GM12892 (cell line): ENCODE measurements at regions not wholly inside any gene's neighbourhood (a gene's known extent, or its start where the extent isn't known, plus 50 kb on each side); places are given as distances from the start of the nearest gene placed in this dataset.
A peak's percentile ranks its signal among the peaks of the same experiment; 100 is the strongest.
"Not testable (repeated sequence)": the region's sequence is repeated elsewhere in the genome, so short reads cannot be mapped to it uniquely, and the experiment has no call there.

Experiments
- DNase-seq: peaks from one replicate; pipeline ENCODE4 v3.0.0; 2011; ENCODE audit not compliant: insufficient read length
- FAIRE-seq: peaks from 2 replicates; lab custom pipeline; 2011; peaks lifted over from hg19 to GRCh38; lab: Jason Lieb, UNC
- POLR2A ChIP-seq: IDR thresholded peaks from 2 replicates; pipeline ENCODE4 v1.6.1; 2011; ENCODE audit warnings: low read depth, low read length, control low read depth
- POLR2AphosphoS5 ChIP-seq: IDR thresholded peaks from 2 replicates; pipeline ENCODE4 v1.6.1; 2011; ENCODE audit warnings: low read depth, low read length, control low read depth
- TAF1 ChIP-seq: IDR thresholded peaks from 2 replicates; pipeline ENCODE4 v1.6.1; 2011; ENCODE audit warnings: low read depth, mild to moderate bottlenecking, control low read depth, low read length, borderline replicate concordance

DNA sequence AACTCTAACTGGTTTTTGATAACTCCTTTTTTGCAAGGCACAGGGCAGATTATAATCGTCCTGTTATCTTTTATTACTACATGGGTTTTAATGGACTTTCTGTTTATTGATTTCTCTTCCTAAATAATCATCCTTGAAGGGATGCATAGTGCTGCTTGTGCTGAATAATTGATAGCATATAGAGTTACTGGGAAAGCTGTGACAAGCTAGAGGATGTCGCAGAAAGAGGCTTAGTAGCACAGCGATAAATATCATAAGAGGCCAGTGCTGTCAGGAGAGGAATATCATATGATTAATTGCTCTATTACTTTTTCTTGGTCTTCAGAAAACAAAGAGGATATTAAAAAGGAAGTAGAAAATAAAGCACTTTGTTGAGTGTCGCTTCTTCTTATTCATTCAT, 1007.1 kb upstream of the ACO1 start:
- FAIRE-seq, result no peak
- TF ChIP-seq POLR2A, result no peak
- no peak for TF ChIP-seq TAF1
- no peak for TF ChIP-seq POLR2AphosphoS5
- no peak for DNase-seq

DNA sequence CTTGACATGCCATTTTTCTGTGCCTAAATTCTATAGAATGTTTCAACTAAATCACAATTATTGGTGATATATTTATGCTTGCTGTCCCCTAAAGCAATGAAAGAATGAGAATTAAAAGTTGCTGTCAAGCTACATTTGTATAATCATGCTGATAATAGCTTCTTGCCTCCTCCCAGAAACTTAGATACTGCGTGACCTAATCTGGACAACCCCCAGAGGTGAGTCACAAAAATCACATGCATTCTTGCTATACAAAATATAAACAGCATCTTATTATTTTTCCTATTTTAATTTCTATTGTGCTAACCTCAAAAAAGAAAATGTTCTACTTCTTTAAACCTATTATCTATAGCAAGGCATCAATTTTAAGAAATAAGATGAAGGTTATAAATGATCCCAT, 995.8 kb upstream of the ACO1 start:
- DNase-seq (no peak), FAIRE-seq (no peak)
- TF ChIP-seq TAF1, result no peak
- TF ChIP-seq POLR2A, result no peak
- no peak for TF ChIP-seq POLR2AphosphoS5

DNA sequence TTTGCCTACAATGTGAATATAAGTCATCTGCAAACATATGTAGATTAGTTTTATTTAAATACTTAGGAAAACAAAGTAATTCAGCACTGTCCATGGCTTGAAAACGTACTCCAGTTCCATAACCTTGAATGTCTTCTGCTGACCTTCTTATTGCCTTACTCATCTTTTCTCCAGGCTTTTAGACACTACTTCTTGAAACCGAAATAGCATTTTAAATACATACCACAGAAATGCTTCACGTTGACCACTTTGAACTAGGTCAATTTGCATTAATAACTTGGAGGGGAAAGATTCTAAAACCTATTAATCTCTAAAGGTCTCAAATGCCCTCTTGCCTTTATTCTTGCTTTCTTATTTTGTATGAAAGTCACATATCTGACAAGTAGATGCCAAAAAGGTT, 995.4 kb upstream of the ACO1 start:
- DNase-seq (no peak), FAIRE-seq (no peak)
- TF ChIP-seq POLR2AphosphoS5 (no peak), TAF1 (no peak), POLR2A (no peak)

DNA sequence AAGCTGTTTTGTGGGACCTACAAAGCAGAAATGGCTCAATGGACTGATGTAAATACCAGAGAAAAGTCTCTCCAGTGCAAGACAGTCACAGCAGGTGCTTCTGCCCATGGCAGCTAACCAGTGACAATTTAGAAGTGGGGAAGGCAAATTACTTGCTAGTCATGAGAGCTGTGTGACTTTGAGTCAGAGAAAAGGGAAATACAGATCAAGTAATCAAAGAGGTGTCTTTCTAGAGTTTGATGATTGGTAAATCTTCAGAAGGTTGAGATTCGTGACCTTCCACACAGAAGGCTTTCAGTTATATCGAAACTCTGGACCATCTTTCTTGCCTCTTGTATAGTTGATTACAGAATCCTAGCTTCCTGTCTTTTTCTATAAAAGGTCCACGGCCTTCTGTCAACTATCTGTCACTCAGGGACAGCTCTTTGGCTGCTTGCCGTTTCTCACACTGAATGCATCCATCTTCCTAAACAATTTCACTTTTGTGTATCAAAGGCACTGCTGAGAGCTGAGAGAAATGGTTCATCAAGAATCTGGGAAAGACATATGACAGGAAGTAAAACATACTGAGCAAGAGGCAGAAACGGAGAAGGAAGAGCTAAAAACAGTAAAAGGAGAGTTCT, 993.9 kb upstream of the ACO1 start:
- FAIRE-seq, result peak; percentile 67
- TF ChIP-seq POLR2A, result no peak
- TF ChIP-seq TAF1, result no peak
- no peak for DNase-seq

DNA sequence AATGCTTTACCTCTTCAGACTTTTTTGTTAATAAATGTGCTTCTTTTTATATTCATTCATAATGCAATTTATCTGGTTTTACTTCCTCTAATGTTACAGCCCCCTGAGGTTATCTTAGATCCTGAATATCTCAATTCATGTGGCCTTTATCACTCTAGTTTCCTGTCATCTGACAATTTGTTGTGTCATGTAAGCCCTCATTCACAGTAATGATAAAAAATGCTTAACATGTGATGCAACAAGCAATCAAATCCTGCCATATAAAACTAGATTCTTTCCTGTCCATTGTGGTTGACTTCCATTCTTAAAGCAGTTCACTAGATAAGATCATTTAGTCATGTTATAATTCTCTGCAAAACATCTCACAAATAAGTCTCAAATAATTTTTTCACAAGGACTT, 991.2 kb upstream of the ACO1 start:
- no peak for FAIRE-seq
- no peak for DNase-seq

DNA sequence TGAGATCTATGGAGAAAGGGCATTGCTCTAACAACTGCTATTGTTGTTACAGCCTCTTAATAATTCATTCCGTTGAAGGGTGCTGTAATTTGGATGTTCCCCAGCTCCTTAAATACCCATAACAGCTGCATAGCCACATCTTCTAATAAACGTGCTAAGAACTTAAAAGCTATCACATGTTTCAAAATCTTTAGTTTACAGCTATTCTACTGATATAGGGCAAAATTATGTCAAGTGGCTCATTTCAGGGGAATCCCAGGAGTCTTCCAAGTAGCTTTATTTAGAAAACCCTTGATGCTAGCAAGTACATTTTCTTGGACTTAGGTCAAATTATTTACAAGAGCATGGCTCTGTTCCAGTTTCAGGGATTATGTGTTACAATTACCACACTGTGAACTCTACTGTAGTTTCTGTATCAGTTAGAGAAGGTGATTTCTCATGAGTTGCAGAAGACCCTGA, 990.4 kb upstream of the ACO1 start:
- DNase-seq, result no peak
- TF ChIP-seq TAF1 (no peak), POLR2A (no peak), POLR2AphosphoS5 (no peak)
- FAIRE-seq, result peak; percentile 46

More for the DNA sequence above, 991.2 kb upstream of the ACO1 start:
- TF ChIP-seq POLR2AphosphoS5 (no peak), POLR2A (no peak), TAF1 (no peak)

DNA sequence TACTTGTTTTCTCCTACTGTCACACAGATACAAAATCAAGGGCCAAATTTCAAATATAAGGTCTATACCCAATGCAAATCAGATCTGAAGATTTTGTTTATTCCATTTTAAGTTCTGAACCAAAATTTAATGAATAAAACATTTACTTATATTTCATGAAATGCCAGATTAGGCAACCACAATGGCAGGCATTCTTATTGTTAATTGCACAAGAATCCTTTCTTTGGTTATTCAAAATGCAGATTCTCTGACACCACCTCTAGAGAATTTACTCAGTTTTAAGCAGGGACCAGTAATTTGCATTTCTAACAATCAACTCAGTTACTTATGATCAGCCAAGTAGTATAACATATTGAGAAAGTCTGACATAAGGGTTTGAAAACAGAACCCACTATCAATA, 972.4 kb upstream of the ACO1 start:
- FAIRE-seq, result no peak

DNA sequence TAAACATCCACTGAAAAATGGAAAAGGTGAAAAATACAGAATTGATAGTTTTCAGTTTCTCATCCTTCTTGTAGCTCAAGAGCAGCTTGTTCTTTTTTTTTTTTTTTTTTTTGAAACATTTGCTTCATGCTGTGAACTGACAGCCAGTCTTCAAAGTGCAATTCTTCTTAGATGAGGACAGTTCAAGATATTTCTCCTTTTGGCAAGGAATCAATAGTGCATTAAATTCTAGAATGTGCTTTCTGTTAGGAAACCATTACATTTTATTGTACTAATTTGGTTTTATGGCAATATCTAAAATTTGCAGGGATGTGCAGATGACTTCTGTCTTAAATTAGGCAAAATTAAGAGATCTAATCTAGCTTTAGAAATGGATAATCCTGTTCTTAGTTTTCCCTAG, 969.3 kb upstream of the ACO1 start:
- no peak for FAIRE-seq
- DNase-seq, result no peak
- no peak for TF ChIP-seq TAF1
- TF ChIP-seq POLR2AphosphoS5, result no peak
- no peak for TF ChIP-seq POLR2A

More for the DNA sequence above, 972.4 kb upstream of the ACO1 start:
- DNase-seq, result no peak
- TF ChIP-seq TAF1, result no peak
- TF ChIP-seq POLR2AphosphoS5, result no peak
- TF ChIP-seq POLR2A, result no peak

DNA sequence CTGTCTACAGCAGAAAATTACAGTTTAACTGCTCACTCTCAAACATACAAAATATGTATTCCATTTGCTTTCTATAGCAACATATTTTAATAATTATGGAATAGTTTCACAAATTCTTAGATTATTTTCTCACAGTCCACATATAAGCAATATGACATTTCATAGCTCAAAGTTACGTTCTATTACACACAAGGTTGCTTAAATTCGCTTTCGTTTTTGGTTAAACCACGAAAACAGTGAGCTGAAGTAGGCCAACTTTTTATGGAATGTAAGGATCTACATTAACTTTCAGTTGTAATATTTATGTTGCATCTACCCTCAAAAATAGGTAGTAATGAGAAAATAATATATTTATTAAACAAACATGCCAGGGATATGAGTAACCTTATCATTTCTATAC, 966.0 kb upstream of the ACO1 start:
- FAIRE-seq (no peak), DNase-seq (no peak)
- TF ChIP-seq POLR2AphosphoS5, result no peak

DNA sequence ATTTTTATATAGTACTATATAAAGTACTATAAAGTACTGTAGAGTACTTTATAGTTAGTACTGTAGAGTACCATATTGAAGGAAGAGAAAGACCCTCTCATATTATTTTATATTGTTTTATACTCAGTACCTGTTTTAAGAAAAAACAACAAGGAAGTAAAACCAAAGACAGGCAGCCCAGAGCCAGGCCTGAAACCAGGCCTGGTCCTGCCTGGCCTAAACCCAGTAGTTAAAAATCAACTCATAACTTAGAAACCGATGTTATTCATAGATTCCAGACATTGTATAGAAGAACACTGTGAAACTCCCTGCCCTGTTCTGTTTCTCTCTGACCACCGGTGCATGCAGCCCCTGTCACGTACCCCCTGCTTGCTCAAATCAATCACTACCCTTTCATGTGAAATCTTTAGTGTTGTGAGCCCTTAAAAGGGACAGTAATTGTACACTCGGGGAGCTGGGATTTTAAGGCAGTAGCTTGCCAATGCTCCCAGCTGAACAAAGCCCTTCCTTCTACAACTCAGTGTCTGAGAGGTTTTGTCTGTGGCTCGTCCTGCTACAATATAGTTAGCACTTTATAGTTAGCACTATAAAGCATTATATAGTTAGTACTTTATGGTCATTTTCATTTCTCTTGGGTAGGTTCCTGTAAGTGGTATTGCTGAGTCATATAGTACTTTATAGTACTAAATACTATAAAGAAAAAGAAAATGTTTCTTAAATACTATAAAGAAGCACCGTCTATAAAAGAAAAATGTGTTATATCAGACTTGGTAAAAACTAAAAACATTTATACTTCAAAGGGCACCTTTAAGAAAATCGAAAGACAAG, 940.6 kb upstream of the ACO1 start:
- DNase-seq, result not testable (repeated sequence)

DNA sequence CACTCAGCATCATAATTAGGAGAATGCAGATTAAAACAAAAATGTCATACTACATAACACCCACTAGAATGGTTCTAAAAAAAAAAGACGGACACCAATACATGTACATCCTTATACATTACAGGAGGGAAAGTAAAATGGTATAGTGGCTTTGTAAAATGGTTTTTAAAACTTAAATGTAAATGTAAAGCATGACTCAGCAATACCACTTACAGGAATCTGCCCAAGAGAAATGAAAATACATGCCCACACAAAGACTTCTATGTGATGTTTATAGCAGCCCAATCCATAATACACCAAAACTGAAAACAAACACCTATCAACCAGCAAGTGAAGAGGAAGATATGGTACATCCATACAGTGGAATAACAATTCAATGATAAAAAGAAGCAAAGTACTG, 939.1 kb upstream of the ACO1 start:
- FAIRE-seq (no peak), DNase-seq (no peak)
- TF ChIP-seq TAF1 (no peak), POLR2AphosphoS5 (no peak), POLR2A (no peak)

More for the DNA sequence above, 940.6 kb upstream of the ACO1 start:
- not testable (repeated sequence) for FAIRE-seq

DNA sequence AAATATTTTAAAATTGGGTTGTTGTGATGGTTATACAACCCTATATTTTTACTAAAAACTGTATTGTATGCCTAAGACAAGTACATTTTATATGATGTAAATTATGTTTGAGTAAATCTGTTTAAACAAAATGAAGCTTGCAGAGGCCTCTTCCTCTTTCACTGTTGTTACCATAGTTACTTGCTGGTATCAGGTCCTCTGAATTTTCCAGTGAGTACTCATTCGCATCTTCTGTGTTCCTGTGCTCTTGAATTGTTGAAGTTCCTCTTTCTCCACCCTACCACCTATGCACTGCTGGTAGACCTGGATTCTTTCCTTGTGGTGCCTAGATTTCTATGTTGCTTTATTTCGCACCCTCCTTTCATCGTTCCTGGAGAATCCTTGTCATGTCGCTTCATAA, 938.5 kb upstream of the ACO1 start:
- DNase-seq (no peak), FAIRE-seq (no peak)
- no peak for TF ChIP-seq POLR2AphosphoS5
- no peak for TF ChIP-seq POLR2A
- TF ChIP-seq TAF1, result no peak
